Endodermal cell (in vitro differentiated cells): ENCODE measurements at regions not wholly inside any gene's neighbourhood (a gene's known extent, or its start where the extent isn't known, plus 50 kb on each side); places are given as distances from the start of the nearest gene placed in this dataset.

Source experiments
- DNase-seq: peaks from one replicate; pipeline ENCODE4 v3.0.0-alpha.2; 2017
- H3K27ac ChIP-seq: 2 replicates; pipeline ENCODE4 v1.5.1; 2013; ENCODE audit warnings: mild to moderate bottlenecking, low read depth, low read length, moderate library complexity
- H3K27me3 ChIP-seq: 2 replicates; pipeline ENCODE4 v1.6.1; 2013; ENCODE audit warnings: mild to moderate bottlenecking, low read length, moderate library complexity; ENCODE audit not compliant: insufficient read depth, control insufficient read depth, poor library complexity, severe bottlenecking
- H3K36me3 ChIP-seq: 2 replicates; pipeline ENCODE4 v1.7.0; 2013; ENCODE audit warnings: mild to moderate bottlenecking, low read length, moderate library complexity; ENCODE audit not compliant: control insufficient read depth, insufficient read depth
- H3K4me1 ChIP-seq: one replicate; pipeline ENCODE4 v1.7.0; 2013; ENCODE audit warnings: low read length; ENCODE audit not compliant: control insufficient read depth, insufficient read depth
- H3K4me3 ChIP-seq: 2 replicates; pipeline ENCODE4 v1.5.1; 2013; ENCODE audit warnings: mild to moderate bottlenecking, low read length, moderate library complexity
- H3K9ac ChIP-seq: 2 replicates; pipeline ENCODE4 v1.6.1; 2013; ENCODE audit warnings: mild to moderate bottlenecking, low read length, moderate library complexity; ENCODE audit not compliant: poor library complexity, severe bottlenecking; ENCODE audit errors: extremely low read depth
- H3K9me3 ChIP-seq: 2 replicates; pipeline ENCODE4 v1.6.1; 2013; ENCODE audit warnings: mild to moderate bottlenecking, low read length, moderate library complexity; ENCODE audit not compliant: control insufficient read depth
- H3K27ac Mint-ChIP-seq: 2 replicates; pipeline ENCODE4 v1.8.0; 2020; ENCODE audit warnings: mixed read lengths
- H3K27me3 Mint-ChIP-seq: 2 replicates; pipeline ENCODE4 v1.8.0; 2021; ENCODE audit warnings: mild to moderate bottlenecking, mixed read lengths; ENCODE audit not compliant: insufficient read depth
- H3K36me3 Mint-ChIP-seq: 2 replicates; pipeline ENCODE4 v1.8.0; 2020; ENCODE audit warnings: low read depth, mixed read lengths
- H3K4me1 Mint-ChIP-seq: 2 replicates; pipeline ENCODE4 v1.8.0; 2020; ENCODE audit warnings: mixed read lengths
- H3K4me3 Mint-ChIP-seq: 2 replicates; pipeline ENCODE4 v1.8.0; 2020; ENCODE audit warnings: mild to moderate bottlenecking, moderate library complexity, mixed read lengths
- H3K9me3 Mint-ChIP-seq: 2 replicates; pipeline ENCODE4 v1.8.0; 2020; ENCODE audit warnings: mild to moderate bottlenecking, mixed read lengths
- WGBS, 2 experiments: methylation state at CpG; one replicate each; pipeline versions ENCODE4 v1.1.5 to v1.1.7; 2013; ENCODE audit warnings: missing lambda C conversion rate in 2 of 2, mixed read lengths in 1 of 2; ENCODE audit not compliant: insufficient coverage in 1 of 2, insufficient read length in 1 of 2; 5-methylcytosine and 5-hydroxymethylcytosine counted together
- TF ChIP-seq, protein P1 (sequence below): fragments of 200-600 bp; sonication (generic); conservative IDR thresholded peaks from 2 replicates; pipeline ENCODE4 v1.5.0; 2021; ENCODE audit warnings: antibody characterized with exemption, mild to moderate bottlenecking

DNA sequence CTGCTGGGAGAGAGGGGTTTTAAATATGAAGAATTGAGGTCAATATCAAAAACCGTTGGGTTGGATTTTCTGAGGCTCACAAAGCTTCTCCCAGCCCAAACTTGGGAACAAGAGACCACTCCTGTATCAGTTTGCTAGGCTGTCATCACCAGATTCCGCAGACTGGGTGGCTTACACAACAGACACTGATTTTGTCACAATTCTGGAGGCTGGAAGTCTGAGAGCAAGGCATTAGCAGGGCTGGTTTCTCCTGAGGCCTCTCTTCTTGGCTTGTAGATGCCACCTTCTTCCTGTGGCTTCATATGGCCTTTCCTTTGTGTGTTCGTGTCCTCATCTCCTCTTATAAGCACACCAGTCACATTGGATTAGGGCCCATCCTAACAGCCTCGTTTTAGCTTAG lies 122.9 kb upstream of the COPS8 start:
- TF ChIP-seq, protein P1, sequence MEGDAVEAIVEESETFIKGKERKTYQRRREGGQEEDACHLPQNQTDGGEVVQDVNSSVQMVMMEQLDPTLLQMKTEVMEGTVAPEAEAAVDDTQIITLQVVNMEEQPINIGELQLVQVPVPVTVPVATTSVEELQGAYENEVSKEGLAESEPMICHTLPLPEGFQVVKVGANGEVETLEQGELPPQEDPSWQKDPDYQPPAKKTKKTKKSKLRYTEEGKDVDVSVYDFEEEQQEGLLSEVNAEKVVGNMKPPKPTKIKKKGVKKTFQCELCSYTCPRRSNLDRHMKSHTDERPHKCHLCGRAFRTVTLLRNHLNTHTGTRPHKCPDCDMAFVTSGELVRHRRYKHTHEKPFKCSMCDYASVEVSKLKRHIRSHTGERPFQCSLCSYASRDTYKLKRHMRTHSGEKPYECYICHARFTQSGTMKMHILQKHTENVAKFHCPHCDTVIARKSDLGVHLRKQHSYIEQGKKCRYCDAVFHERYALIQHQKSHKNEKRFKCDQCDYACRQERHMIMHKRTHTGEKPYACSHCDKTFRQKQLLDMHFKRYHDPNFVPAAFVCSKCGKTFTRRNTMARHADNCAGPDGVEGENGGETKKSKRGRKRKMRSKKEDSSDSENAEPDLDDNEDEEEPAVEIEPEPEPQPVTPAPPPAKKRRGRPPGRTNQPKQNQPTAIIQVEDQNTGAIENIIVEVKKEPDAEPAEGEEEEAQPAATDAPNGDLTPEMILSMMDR, result no peak

DNA sequence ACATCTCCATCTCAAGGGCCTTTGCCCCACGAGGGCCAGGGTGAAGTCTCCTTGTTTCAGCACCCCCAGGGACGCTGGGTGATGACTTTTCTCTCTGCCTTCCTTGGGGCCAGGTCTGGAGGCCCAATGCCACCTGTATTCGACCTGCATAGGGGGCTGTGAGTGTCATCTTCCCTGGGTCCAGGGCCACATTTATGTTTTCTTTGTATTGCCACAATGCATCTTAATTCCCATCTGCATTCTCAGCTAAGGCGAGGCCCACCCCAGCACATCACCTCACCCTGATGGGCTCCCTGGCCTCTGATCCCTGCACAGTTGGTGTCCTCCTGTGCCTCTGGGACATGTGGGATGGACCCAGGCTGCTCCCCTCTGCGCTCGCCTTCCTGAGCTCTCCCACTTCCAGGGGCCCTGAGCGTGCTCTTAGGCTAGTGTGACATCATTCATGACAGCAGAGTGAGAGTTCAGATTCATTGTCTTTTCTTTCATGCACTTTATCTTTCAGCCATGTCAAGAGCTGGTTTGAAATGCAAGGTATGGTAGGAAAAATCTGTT lies 122.0 kb upstream of the COPS8 start:
- TF ChIP-seq, protein P1, result no peak
- DNase-seq, result peak; percentile 12
- peaks cover 9% of the 10 kb centered on the region for H3K4me1 Mint-ChIP-seq
- Histone ChIP-seq H3K36me3 (no peaks in the 10 kb centered on the region), H3K27me3 (no peaks in the 10 kb centered on the region), H3K4me1 (no peaks in the 10 kb centered on the region), H3K9me3 (no peaks in the 10 kb centered on the region), H3K4me3 (no peak overlapping the region), H3K27ac (no peak overlapping the region), H3K9ac (no peak overlapping the region)
- H3K27ac Mint-ChIP-seq, result peak overlapping the region; percentile 36
- no peaks in the 10 kb centered on the region for H3K36me3 Mint-ChIP-seq
- H3K4me3 Mint-ChIP-seq, result no peak overlapping the region
- WGBS, 2 experiments, result 94% methylated on average over 7 of the region's 7 CpGs
- no peaks in the 10 kb centered on the region for H3K9me3 Mint-ChIP-seq
- peaks cover 7% of the 10 kb centered on the region for H3K27me3 Mint-ChIP-seq

More for the DNA sequence above, 122.9 kb upstream of the COPS8 start:
- peaks cover 4% of the 10 kb centered on the region for H3K27me3 Mint-ChIP-seq
- Histone ChIP-seq H3K4me1 (no peaks in the 10 kb centered on the region), H3K4me3 (no peak overlapping the region), H3K36me3 (no peaks in the 10 kb centered on the region), H3K9ac (no peak overlapping the region), H3K27me3 (no peaks in the 10 kb centered on the region), H3K27ac (no peak overlapping the region), H3K9me3 (no peaks in the 10 kb centered on the region)
- DNase-seq, result no peak
- H3K4me3 Mint-ChIP-seq, result no peak overlapping the region
- WGBS, 2 experiments, result 91 to 100% methylated on average over 2 to 4 of the region's 4 CpGs
- peaks cover 6% of the 10 kb centered on the region for H3K4me1 Mint-ChIP-seq
- no peaks in the 10 kb centered on the region for H3K36me3 Mint-ChIP-seq
- no peaks in the 10 kb centered on the region for H3K9me3 Mint-ChIP-seq
- no peak overlapping the region for H3K27ac Mint-ChIP-seq

DNA sequence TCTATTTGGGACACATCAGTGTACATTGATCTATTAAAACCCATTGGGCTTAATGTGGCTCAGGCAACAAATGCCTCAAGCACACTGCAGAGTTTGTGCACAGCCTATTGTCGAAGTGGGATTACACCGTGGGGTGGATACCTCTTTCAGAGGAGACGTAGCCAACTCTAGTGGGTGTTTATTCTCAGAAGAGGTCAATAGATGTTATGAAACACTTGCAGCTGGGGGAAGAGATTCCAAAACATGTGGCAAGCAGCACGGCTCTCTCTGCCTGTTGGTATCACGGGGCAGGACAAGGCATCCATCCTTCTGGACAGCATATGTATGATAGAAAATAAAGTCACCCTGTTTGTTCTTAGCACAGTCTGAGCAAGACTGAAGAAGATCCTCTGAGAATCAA lies 121.4 kb upstream of the COPS8 start:
- Mint-ChIP-seq H3K36me3 (no peaks in the 10 kb centered on the region), H3K4me3 (no peak overlapping the region), H3K9me3 (no peaks in the 10 kb centered on the region), H3K4me1 (peaks cover 9% of the 10 kb centered on the region), H3K27ac (no peak overlapping the region), H3K27me3 (peaks cover 7% of the 10 kb centered on the region)
- Histone ChIP-seq H3K9me3 (no peaks in the 10 kb centered on the region), H3K36me3 (no peaks in the 10 kb centered on the region), H3K4me1 (no peaks in the 10 kb centered on the region), H3K9ac (no peak overlapping the region), H3K27me3 (no peaks in the 10 kb centered on the region), H3K27ac (no peak overlapping the region), H3K4me3 (no peak overlapping the region)
- DNase-seq, result peak; percentile 12
- 94 to 96% methylated on average over 4 to 5 of the region's 5 CpGs for WGBS, 2 experiments
- TF ChIP-seq, protein P1, result no peak
